ENCODE measurements at regions not wholly inside any gene's neighbourhood (a gene's known extent, or its start where the extent isn't known, plus 50 kb on each side); places are given as distances from the start of the nearest gene placed in this dataset.

- Histone ChIP-seq H3F3A (ENCODE audit: low read depth) (no peaks in the 10 kb centered on the region), H2AFZ (ENCODE audit: low read length) (no peak overlapping the region), H3K4me1 (ENCODE audit: insufficient read depth, low read length, poor library complexity, severe bottlenecking) (peaks cover 12% of the 10 kb centered on the region), H3K9me3 (ENCODE audit: insufficient read depth, low read depth, low read length) (no peaks in the 10 kb centered on the region), H3K27me3 (ENCODE audit: insufficient read depth, low read length, poor library complexity, severe bottlenecking) (no peaks in the 10 kb centered on the region), H3K9me2 (replicated peaks; ENCODE audit: low read depth, low read length) (no peaks in the 10 kb centered on the region), H3K79me2 (ENCODE audit: insufficient read depth, low read length) (no peaks in the 10 kb centered on the region), H3K9ac (ENCODE audit: low read depth, low read length, poor library complexity, severe bottlenecking) (no peak overlapping the region), H3K4me2 (ENCODE audit: low read depth, low read length, poor library complexity, severe bottlenecking) (no peak overlapping the region), H3K36me3 (ENCODE audit: insufficient read depth, low read length) (no peaks in the 10 kb centered on the region), H3K4me3 (ENCODE audit: low read length, poor library complexity, severe bottlenecking) (no peak overlapping the region), H4K20me1 (ENCODE audit: insufficient read depth, low read length, poor library complexity, severe bottlenecking) (no peaks in the 10 kb centered on the region)
- TF ChIP-seq EZH2phosphoT487 (IDR thresholded peaks at IDR 0.05; ENCODE audit: borderline replicate concordance) (no peak), CTCF (conservative IDR thresholded peaks at IDR 0.05; ENCODE audit: low read length) (peak; percentile 32; the same call in 1 of the 2 replicates)
Observed at GRCh38 chr9:2991292-2991691, 147.4 kb upstream of the PUM3 start.

GRCh38 chr9:2987679-2988078 lies 143.8 kb upstream of the PUM3 start:
- no peak overlapping the region for H3K9ac ChIP-seq (ENCODE audit: low read depth, low read length, poor library complexity, severe bottlenecking)

GRCh38 chr9:2985343-2985742 lies 141.4 kb upstream of the PUM3 start:
- H3K4me3 ChIP-seq (ENCODE audit: low read length, poor library complexity, severe bottlenecking), result no peak overlapping the region
- H3F3A ChIP-seq (ENCODE audit: low read depth), result no peaks in the 10 kb centered on the region
- no peaks in the 10 kb centered on the region for H3K9me3 ChIP-seq (ENCODE audit: insufficient read depth, low read depth, low read length)
- no peaks in the 10 kb centered on the region for H3K27me3 ChIP-seq (ENCODE audit: insufficient read depth, low read length, poor library complexity, severe bottlenecking)
- no peak overlapping the region for H2AFZ ChIP-seq (ENCODE audit: low read length)
- no peak overlapping the region for H3K4me2 ChIP-seq (ENCODE audit: low read depth, low read length, poor library complexity, severe bottlenecking)
- H3K9me2 ChIP-seq (replicated peaks; ENCODE audit: low read depth, low read length), result no peaks in the 10 kb centered on the region
- no peaks in the 10 kb centered on the region for H3K36me3 ChIP-seq (ENCODE audit: insufficient read depth, low read length)
- H4K20me1 ChIP-seq (ENCODE audit: insufficient read depth, low read length, poor library complexity, severe bottlenecking), result no peaks in the 10 kb centered on the region
- H3K9ac ChIP-seq (ENCODE audit: low read depth, low read length, poor library complexity, severe bottlenecking), result no peak overlapping the region
- H3K79me2 ChIP-seq (ENCODE audit: insufficient read depth, low read length), result no peaks in the 10 kb centered on the region
- peaks cover 11% of the 10 kb centered on the region for H3K4me1 ChIP-seq (ENCODE audit: insufficient read depth, low read length, poor library complexity, severe bottlenecking)
- TF ChIP-seq CTCF (conservative IDR thresholded peaks at IDR 0.05; ENCODE audit: low read length), result no peak
- no peak for TF ChIP-seq EZH2phosphoT487 (IDR thresholded peaks at IDR 0.05; ENCODE audit: borderline replicate concordance)

More at GRCh38 chr9:2987679-2988078, 143.8 kb upstream of the PUM3 start:
- Histone ChIP-seq H3K79me2 (ENCODE audit: insufficient read depth, low read length) (no peaks in the 10 kb centered on the region), H3K27me3 (ENCODE audit: insufficient read depth, low read length, poor library complexity, severe bottlenecking) (no peaks in the 10 kb centered on the region), H2AFZ (ENCODE audit: low read length) (no peak overlapping the region), H4K20me1 (ENCODE audit: insufficient read depth, low read length, poor library complexity, severe bottlenecking) (no peaks in the 10 kb centered on the region), H3F3A (ENCODE audit: low read depth) (no peaks in the 10 kb centered on the region), H3K4me3 (ENCODE audit: low read length, poor library complexity, severe bottlenecking) (no peak overlapping the region), H3K9me2 (replicated peaks; ENCODE audit: low read depth, low read length) (no peaks in the 10 kb centered on the region), H3K4me2 (ENCODE audit: low read depth, low read length, poor library complexity, severe bottlenecking) (no peak overlapping the region), H3K36me3 (ENCODE audit: insufficient read depth, low read length) (no peaks in the 10 kb centered on the region), H3K4me1 (ENCODE audit: insufficient read depth, low read length, poor library complexity, severe bottlenecking) (peaks cover 12% of the 10 kb centered on the region), H3K9me3 (ENCODE audit: insufficient read depth, low read depth, low read length) (no peaks in the 10 kb centered on the region)
- TF ChIP-seq CTCF (conservative IDR thresholded peaks at IDR 0.05; ENCODE audit: low read length), result no peak
- no peak for TF ChIP-seq EZH2phosphoT487 (IDR thresholded peaks at IDR 0.05; ENCODE audit: borderline replicate concordance)

Data from Loucy (cell line).